ENCODE measurements at regions not wholly inside any gene's neighbourhood (a gene's known extent, or its start where the extent isn't known, plus 50 kb on each side); places are given as distances from the start of the nearest gene placed in this dataset.

DNA sequence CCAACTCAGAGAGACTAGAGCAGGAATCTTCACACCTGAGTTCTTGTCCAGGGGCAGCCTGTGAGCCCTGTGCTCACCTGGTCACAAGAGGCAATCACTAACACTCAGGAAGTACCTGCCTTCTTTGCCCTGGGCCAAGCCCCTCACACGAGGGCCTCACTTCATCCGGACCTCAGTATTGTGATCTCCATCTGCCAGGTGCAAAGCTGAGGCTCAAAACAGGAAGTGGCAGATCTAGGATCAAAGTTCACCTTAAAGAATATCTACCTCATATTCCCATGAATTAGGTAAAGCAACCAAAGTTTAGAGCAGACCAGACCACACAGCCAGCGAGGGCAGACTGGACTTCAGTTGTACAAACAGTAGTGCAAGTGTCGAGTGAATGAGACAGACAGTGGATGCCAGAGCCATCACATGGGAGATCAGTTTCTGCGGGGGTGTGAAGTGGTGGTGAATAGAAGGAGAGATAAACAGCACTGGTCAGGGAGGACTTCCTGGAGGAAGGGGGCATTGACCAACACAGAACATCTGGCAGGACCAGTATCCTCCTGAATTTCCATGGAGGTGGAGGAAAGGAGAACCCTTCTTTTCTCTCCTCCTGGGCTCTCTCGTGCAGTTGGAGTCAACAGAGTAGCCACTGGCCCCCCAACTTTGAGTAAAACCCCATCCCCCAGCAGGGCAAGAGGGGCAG is 116.6 kb upstream of the ZBTB40 start:
- TF ChIP-seq, protein P1, sequence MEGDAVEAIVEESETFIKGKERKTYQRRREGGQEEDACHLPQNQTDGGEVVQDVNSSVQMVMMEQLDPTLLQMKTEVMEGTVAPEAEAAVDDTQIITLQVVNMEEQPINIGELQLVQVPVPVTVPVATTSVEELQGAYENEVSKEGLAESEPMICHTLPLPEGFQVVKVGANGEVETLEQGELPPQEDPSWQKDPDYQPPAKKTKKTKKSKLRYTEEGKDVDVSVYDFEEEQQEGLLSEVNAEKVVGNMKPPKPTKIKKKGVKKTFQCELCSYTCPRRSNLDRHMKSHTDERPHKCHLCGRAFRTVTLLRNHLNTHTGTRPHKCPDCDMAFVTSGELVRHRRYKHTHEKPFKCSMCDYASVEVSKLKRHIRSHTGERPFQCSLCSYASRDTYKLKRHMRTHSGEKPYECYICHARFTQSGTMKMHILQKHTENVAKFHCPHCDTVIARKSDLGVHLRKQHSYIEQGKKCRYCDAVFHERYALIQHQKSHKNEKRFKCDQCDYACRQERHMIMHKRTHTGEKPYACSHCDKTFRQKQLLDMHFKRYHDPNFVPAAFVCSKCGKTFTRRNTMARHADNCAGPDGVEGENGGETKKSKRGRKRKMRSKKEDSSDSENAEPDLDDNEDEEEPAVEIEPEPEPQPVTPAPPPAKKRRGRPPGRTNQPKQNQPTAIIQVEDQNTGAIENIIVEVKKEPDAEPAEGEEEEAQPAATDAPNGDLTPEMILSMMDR (IDR thresholded peaks at IDR 0.05; ENCODE audit: insufficient read depth, low read depth, low read length), result no peak
- TF ChIP-seq EZH2 (IDR thresholded peaks at IDR 0.05; ENCODE audit: insufficient read depth, low read length), result no peak
